Naive thymus-derived CD4-positive, alpha-beta T cell (primary cell): ENCODE measurements at regions not wholly inside any gene's neighbourhood (a gene's known extent, or its start where the extent isn't known, plus 50 kb on each side); places are given as distances from the start of the nearest gene placed in this dataset.
A peak's percentile ranks its signal among the peaks of the same experiment; 100 is the strongest.

ENCODE experiments used
- ATAC-seq: fragments of 150-1000 bp; cut with Tn5 transposase; 2 replicates; pipeline ENCODE4 v1.10.0; 2021; ENCODE audit warnings: mild to moderate bottlenecking, moderate library complexity
- CTCF ChIA-PET: fragments of 350-600 bp; sonication (Branson Sonifier 250); formaldehyde crosslinking; loops from one replicate; lab custom pipeline; 2021; ENCODE audit warnings: antibody characterized with exemption; lab: Charles Lee
- POLR2A ChIA-PET: fragments of 350-600 bp; sonication (Branson Sonifier 250); formaldehyde crosslinking; loops from one replicate; lab custom pipeline; 2021; ENCODE audit warnings: antibody characterized with exemption, inconsistent platforms; lab: Charles Lee
- DNase-seq, 9 donors: peaks; one replicate each; pipeline versions ENCODE4 v3.0.0 to v3.0.0-alpha.2; 2020 to 2022; ENCODE audit warnings: mixed read lengths in 1 of 9
- H3K27ac ChIP-seq: one replicate; pipeline ENCODE4 v1.7.0; 2013; ENCODE audit warnings: mild to moderate bottlenecking, low read depth, low read length, moderate library complexity
- H3K27me3 ChIP-seq, 2 donors: one replicate each; pipeline ENCODE4 v1.7.0; 2013; ENCODE audit warnings: low read length in 2 of 2, mild to moderate bottlenecking in 2 of 2, moderate library complexity in 2 of 2; ENCODE audit not compliant: control insufficient read depth in 2 of 2, insufficient read depth in 2 of 2
- H3K36me3 ChIP-seq, 3 experiments: 1 replicate in 2 of 3; 2 replicates in 1 of 3; pipeline ENCODE4 v1.7.0; 2013; ENCODE audit warnings: low read length in 3 of 3, mild to moderate bottlenecking in 3 of 3, moderate library complexity in 1 of 3; ENCODE audit not compliant: insufficient read depth in 3 of 3, control insufficient read depth in 2 of 3
- H3K4me1 ChIP-seq, 2 donors: one replicate each; pipeline ENCODE4 v1.7.0; 2013; ENCODE audit warnings: low read length in 2 of 2, mild to moderate bottlenecking in 2 of 2, moderate library complexity in 1 of 2; ENCODE audit not compliant: control insufficient read depth in 2 of 2, insufficient read depth in 2 of 2
- H3K4me3 ChIP-seq: 2 replicates; pipeline ENCODE4 v1.7.0; 2013; ENCODE audit warnings: mild to moderate bottlenecking, low read length
- H3K9me3 ChIP-seq, 3 experiments: 1 replicate in 2 of 3; 2 replicates in 1 of 3; pipeline ENCODE4 v1.7.0; 2013; ENCODE audit warnings: low read length in 3 of 3; ENCODE audit not compliant: control insufficient read depth in 2 of 3
- H3K27ac Mint-ChIP-seq, 9 donors: one replicate each; pipeline ENCODE4 v1.8.0; 2020 to 2022; ENCODE audit warnings: mixed read lengths in 9 of 9, mild to moderate bottlenecking in 8 of 9, moderate library complexity in 5 of 9, inconsistent platforms in 2 of 9
- H3K27me3 Mint-ChIP-seq, 5 donors: one replicate each; pipeline ENCODE4 v1.8.0; 2021 to 2022; ENCODE audit warnings: mixed read lengths in 5 of 5, mild to moderate bottlenecking in 1 of 5
- H3K36me3 Mint-ChIP-seq, 5 donors: one replicate each; pipeline ENCODE4 v1.8.0; 2020 to 2022; ENCODE audit warnings: mixed read lengths in 5 of 5, mild to moderate bottlenecking in 3 of 5, inconsistent platforms in 1 of 5
- H3K4me1 Mint-ChIP-seq, 7 donors: one replicate each; pipeline ENCODE4 v1.8.0; 2020 to 2022; ENCODE audit warnings: mixed read lengths in 7 of 7, mild to moderate bottlenecking in 3 of 7, inconsistent platforms in 1 of 7
- H3K4me3 Mint-ChIP-seq, 10 donors: one replicate each; pipeline ENCODE4 v1.8.0; 2020 to 2022; ENCODE audit warnings: mild to moderate bottlenecking in 10 of 10, mixed read lengths in 10 of 10, moderate library complexity in 6 of 10, inconsistent platforms in 2 of 10
- H3K9me3 Mint-ChIP-seq, 11 donors: one replicate each; pipeline ENCODE4 v1.8.0; 2020 to 2022; ENCODE audit warnings: mixed read lengths in 11 of 11, mild to moderate bottlenecking in 4 of 11, inconsistent platforms in 1 of 11, moderate library complexity in 1 of 11
- intact Hi-C, 2 donors: fragments of 100-400 bp; cut with micrococcal nuclease; formaldehyde crosslinking; loops; one replicate each; pipeline ENCODE4 v1.15.1; 2023

GRCh38 chr22:49418943-49419342 lies 408.7 kb downstream of the BRD1 start:
- peaks cover 0 to 20% (median 7%) of the 10 kb centered on the region in 11 donors for H3K9me3 Mint-ChIP-seq
- intact Hi-C loops, result no loop called here
- H3K9me3 ChIP-seq, result no peaks in the 10 kb centered on the region
- peaks cover 0 to 1% (median 0%) of the 10 kb centered on the region in 7 donors for H3K4me1 Mint-ChIP-seq
- no peak for ATAC-seq
- no peak overlapping the region for H3K4me3 ChIP-seq
- ChIA-PET CTCF (no interaction called here), POLR2A (no interaction called here)
- H3K4me3 Mint-ChIP-seq, result no peak overlapping the region
- H3K4me1 ChIP-seq, result no peaks in the 10 kb centered on the region
- H3K27ac ChIP-seq, result no peak overlapping the region
- no peaks in the 10 kb centered on the region for H3K27me3 ChIP-seq
- no peaks in the 10 kb centered on the region for H3K36me3 Mint-ChIP-seq
- no peaks in the 10 kb centered on the region for H3K36me3 ChIP-seq
- H3K27me3 Mint-ChIP-seq, result peaks cover 0 to 43% (median 8%) of the 10 kb centered on the region in 5 donors
- no peak for DNase-seq
- H3K27ac Mint-ChIP-seq, result peak overlapping the region in 1 of 9 donors; percentile 51

GRCh38 chr22:49418341-49418894 lies 409.3 kb downstream of the BRD1 start:
- Histone ChIP-seq H3K9me3 (no peaks in the 10 kb centered on the region), H3K4me1 (no peaks in the 10 kb centered on the region), H3K4me3 (no peak overlapping the region), H3K27ac (no peak overlapping the region), H3K36me3 (no peaks in the 10 kb centered on the region), H3K27me3 (no peaks in the 10 kb centered on the region)
- ChIA-PET CTCF (no interaction called here), POLR2A (no interaction called here)
- H3K9me3 Mint-ChIP-seq, result peaks cover 0 to 20% (median 7%) of the 10 kb centered on the region in 11 donors
- H3K4me3 Mint-ChIP-seq, result no peak overlapping the region
- no peak for ATAC-seq
- H3K4me1 Mint-ChIP-seq, result peaks cover 0 to 1% (median 0%) of the 10 kb centered on the region in 7 donors
- DNase-seq, result no peak
- peaks cover 0 to 38% (median 8%) of the 10 kb centered on the region in 5 donors for H3K27me3 Mint-ChIP-seq
- no peaks in the 10 kb centered on the region for H3K36me3 Mint-ChIP-seq
- H3K27ac Mint-ChIP-seq, result no peak overlapping the region
- intact Hi-C loops, result no loop called here

- DNase-seq (no peak), ATAC-seq (no peak)
- no peak overlapping the region for H3K27ac ChIP-seq
- Mint-ChIP-seq H3K36me3 (no peaks in the 10 kb centered on the region), H3K9me3 (peaks cover 0 to 19% (median 7%) of the 10 kb centered on the region in 11 donors), H3K4me3 (no peak overlapping the region), H3K27ac (no peak overlapping the region), H3K4me1 (peaks cover 0 to 1% (median 0%) of the 10 kb centered on the region in 7 donors), H3K27me3 (peaks cover 0 to 44% (median 8%) of the 10 kb centered on the region in 5 donors)
- ChIA-PET POLR2A (no interaction called here), CTCF (no interaction called here)
- H3K36me3 ChIP-seq, result no peaks in the 10 kb centered on the region
- intact Hi-C loops, result no loop called here
- H3K9me3 ChIP-seq, result no peaks in the 10 kb centered on the region
- no peak overlapping the region for H3K4me3 ChIP-seq
- H3K27me3 ChIP-seq, result no peaks in the 10 kb centered on the region
- H3K4me1 ChIP-seq, result no peaks in the 10 kb centered on the region
These were observed 409.8 kb downstream of the BRD1 start for GRCh38 chr22:49417833-49418232.

- peaks cover 0 to 15% (median 7%) of the 10 kb centered on the region in 11 donors for H3K9me3 Mint-ChIP-seq
- POLR2A ChIA-PET, result no interaction called here
These were observed 410.3 kb downstream of the BRD1 start for GRCh38 chr22:49417326-49417725.

GRCh38 chr22:49415151-49415951 lies 412.3 kb downstream of the BRD1 start:
- POLR2A ChIA-PET, result no interaction called here
- Mint-ChIP-seq H3K27me3 (peaks cover 0 to 46% (median 8%) of the 10 kb centered on the region in 5 donors), H3K9me3 (peaks cover 0 to 6% (median 0%) of the 10 kb centered on the region in 11 donors), H3K4me3 (no peak overlapping the region), H3K27ac (no peak overlapping the region), H3K36me3 (no peaks in the 10 kb centered on the region), H3K4me1 (peaks cover 0 to 1% (median 0%) of the 10 kb centered on the region in 7 donors)
- no peak overlapping the region for H3K4me3 ChIP-seq
- no peaks in the 10 kb centered on the region for H3K36me3 ChIP-seq
- intact Hi-C loops, result no loop called here
- no peaks in the 10 kb centered on the region for H3K27me3 ChIP-seq
- H3K9me3 ChIP-seq, result no peaks in the 10 kb centered on the region
- DNase-seq, result no peak
- no peaks in the 10 kb centered on the region for H3K4me1 ChIP-seq
- H3K27ac ChIP-seq, result no peak overlapping the region
- no peak for ATAC-seq
- CTCF ChIA-PET, result no interaction called here

More at GRCh38 chr22:49417326-49417725, 410.3 kb downstream of the BRD1 start:
- intact Hi-C loops, result no loop called here
- H3K9me3 ChIP-seq, result no peaks in the 10 kb centered on the region
- no peaks in the 10 kb centered on the region for H3K27me3 ChIP-seq
- no peak overlapping the region for H3K4me3 ChIP-seq
- no peaks in the 10 kb centered on the region for H3K36me3 Mint-ChIP-seq
- no peak overlapping the region for H3K27ac ChIP-seq
- H3K4me1 ChIP-seq, result no peaks in the 10 kb centered on the region
- H3K4me3 Mint-ChIP-seq, result no peak overlapping the region
- ATAC-seq (no peak), DNase-seq (no peak)
- peaks cover 0 to 1% (median 0%) of the 10 kb centered on the region in 7 donors for H3K4me1 Mint-ChIP-seq
- CTCF ChIA-PET, result no interaction called here
- H3K27ac Mint-ChIP-seq, result no peak overlapping the region
- H3K27me3 Mint-ChIP-seq, result peaks cover 0 to 47% (median 8%) of the 10 kb centered on the region in 5 donors
- H3K36me3 ChIP-seq, result no peaks in the 10 kb centered on the region

GRCh38 chr22:49413551-49413950 lies 414.1 kb downstream of the BRD1 start:
- Histone ChIP-seq H3K9me3 (no peaks in the 10 kb centered on the region), H3K4me3 (no peak overlapping the region), H3K36me3 (no peaks in the 10 kb centered on the region), H3K27me3 (no peaks in the 10 kb centered on the region), H3K27ac (no peak overlapping the region), H3K4me1 (no peaks in the 10 kb centered on the region)
- intact Hi-C loops, result no loop called here
- peaks cover 0 to 5% (median 0%) of the 10 kb centered on the region in 5 donors for H3K36me3 Mint-ChIP-seq
- H3K27me3 Mint-ChIP-seq, result peaks cover 0 to 41% (median 7%) of the 10 kb centered on the region in 5 donors
- DNase-seq (no peak), ATAC-seq (no peak)
- ChIA-PET POLR2A (no interaction called here), CTCF (no interaction called here)
- H3K4me1 Mint-ChIP-seq, result peaks cover 0 to 1% (median 0%) of the 10 kb centered on the region in 7 donors
- H3K9me3 Mint-ChIP-seq, result peaks cover 0 to 15% (median 7%) of the 10 kb centered on the region in 11 donors
- H3K27ac Mint-ChIP-seq, result no peak overlapping the region
- H3K4me3 Mint-ChIP-seq, result no peak overlapping the region
